ENCODE measurements at regions not wholly inside any gene's neighbourhood (a gene's known extent, or its start where the extent isn't known, plus 50 kb on each side); places are given as distances from the start of the nearest gene placed in this dataset.
A peak's percentile ranks its signal among the peaks of the same experiment; 100 is the strongest.

DNA sequence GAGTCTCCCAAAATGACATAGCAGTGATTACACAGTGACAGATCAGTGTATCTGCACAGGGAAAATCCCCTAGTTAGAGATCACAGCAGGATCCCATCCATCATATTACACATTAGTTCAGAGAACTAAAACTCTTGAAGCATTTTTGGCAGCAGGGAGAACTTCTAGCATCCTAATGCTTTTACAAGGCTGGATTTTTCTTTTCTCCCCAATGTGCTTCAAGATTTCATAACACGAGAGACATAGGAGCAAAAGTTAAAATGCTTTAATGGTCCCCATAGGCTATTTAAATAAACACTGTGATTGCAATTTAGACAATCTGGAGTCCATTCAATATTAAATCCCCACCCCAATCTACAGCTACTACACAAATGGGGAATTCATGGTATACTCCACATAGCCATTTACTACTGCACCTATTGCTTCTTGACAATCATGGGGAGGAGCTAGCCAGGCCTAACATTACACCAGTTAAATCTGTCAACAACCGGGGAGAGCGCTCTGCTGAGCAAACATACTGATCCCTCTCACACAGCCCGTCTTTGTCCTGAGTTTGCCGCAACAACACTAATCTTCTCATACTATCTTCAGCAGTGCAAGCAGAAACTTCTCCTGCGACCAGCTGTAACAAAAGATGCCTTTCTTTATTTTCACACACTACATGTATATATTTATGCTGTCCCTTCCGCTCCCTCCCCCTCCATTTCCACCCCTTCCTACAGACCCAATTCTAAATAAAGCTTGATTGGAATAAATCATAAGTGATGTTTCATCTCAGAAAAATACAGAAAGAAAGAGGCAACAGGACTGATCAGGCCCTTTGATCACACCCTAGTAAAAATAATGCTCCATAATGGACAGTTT is 120.3 kb upstream of the SOX5 start:
- DNase-seq, result no peak

DNA sequence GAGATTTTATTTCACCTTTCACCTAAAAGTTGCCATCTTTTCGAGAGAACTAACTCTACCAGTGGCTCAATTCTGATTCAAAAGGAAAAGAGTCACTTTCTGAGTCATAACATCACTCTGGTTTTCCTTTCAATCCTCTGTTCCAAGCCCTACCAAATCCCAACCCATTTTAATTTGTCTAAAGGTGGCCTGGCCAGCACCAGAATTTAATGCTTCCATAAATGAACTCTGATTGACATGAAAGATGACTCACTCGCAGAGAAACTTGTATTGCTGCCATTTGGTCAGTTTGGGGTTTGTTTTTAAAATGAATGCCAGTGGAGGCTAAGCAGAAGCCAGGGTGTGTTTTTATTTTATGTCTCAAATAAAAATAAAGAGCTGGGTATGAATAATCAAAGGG is 117.4 kb upstream of the SOX5 start:
- no peak for DNase-seq

DNA sequence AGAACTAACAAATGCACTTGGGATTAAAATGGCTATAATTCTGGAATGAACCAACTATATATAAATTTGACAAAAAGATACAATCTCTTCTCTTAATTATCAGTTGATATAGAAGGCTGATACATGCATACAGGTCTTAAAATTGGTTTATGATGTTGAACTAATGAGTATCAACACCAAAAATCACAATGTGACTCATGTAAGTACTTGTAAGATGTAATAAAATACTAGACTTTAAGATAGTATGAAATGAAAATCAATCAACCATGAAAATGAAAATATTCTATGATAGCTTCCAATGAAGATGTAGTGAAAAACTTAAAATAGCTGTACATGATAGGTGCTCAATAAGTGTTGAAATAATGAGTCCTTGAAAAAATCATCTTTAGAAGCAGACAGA is 116.6 kb upstream of the SOX5 start:
- no peak for DNase-seq

DNA sequence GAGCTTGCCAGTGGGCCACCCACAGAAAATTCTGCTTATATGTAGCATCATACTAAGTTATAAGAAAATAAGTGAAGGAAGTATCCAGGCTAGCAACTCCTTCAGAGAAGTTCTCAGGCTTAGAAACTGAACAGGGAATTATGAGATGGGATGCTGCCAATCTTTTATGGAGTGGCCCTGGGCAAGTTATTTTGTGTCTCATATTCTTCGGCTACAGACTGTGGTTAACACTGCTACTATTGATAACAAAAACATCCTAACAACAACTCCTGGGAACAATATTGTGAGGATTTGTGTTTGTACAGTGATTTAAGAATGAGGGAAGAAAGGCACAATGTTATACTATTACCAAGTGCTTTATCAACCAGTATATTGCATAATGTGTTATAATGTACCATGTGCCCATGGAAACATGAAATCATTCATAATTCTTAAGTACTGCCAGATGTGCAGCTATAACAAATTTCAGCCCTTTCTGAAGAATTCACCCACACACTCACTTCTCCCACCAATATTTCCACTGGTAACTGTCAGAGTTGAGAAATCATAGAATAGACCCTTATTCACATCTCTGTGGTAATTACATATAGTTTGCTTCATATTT is 113.3 kb upstream of the SOX5 start:
- DNase-seq, result no peak

DNA sequence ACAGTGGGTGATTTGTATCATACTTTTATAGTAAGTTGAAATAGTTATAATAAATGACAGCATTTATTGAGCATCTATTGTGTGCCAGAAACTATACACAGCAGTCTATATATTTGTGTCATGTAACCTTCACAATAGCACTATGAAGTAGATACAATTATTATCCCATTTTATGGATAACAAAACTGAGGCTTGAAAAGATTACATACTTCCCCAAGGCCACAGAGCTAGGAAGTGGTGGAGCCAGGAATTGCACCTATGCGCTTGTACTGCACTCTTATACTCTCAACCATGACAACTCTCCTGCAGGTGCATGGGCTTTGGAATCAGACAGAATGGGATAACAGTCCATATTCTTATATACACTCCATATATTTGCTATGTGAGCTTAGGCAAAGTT is 110.6 kb upstream of the SOX5 start:
- no peak for DNase-seq

DNA sequence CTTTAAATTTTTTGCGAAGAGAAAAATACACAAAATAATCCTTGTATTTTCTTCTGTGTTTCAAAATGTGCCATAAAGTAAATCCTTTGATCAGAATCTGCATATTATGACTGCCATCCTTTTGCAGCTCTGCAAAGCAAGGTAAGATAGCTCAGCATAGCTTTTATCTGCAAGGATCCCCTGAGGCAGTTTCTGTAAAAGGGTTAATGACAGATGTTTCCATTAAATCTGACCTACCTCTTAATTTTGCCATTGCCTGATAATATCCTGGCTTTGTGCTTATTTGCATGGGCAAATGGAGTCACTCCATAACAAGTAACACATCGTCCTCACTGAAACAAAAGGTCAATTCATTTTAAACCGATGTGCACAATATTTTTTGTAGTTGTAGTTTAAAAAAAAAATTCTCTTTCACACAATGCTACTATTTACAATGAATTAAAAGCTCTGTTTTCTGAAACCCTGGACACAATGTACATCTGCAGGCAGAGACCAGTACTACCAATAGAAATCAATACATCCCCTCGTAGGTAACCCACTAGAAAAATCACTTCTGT is 108.5 kb upstream of the SOX5 start:
- DNase-seq, result no peak

DNA sequence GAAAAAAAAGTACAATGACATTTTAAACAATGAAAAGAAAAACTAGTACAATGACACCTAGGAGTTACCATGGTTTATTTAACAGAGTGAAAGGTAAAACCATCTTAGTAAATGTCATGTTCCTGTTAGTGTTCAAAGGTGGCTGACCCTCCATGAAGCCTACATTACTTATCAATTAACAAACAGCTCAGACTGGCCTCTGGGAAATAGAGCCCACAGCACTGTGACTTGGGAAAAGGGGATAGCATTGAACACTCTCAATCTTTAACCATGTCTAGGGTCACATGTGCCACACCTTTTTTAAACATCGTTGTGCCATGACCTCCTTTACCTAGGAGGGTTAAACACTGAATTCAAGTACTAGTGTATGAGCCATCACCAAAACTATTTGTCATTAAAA is 106.3 kb upstream of the SOX5 start:
- DNase-seq, result no peak

DNA sequence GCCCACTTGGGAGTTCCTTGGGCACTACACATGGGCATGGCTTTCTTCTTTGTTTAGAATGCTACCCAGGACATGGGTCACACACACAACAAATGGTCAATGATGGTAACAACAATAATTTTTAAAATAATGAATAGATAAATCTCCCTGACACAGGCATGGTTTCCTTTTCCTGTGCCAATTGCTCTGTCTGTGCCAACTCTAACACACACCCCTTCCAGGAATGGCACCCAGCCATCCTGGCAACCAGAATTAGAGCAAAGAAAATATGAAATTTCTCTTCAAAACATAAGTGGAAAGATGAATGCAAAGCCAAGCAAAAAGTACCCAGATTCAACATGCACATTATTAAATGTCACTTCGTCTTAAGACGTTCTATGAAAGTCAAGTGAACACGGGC is 104.9 kb upstream of the SOX5 start:
- DNase-seq, result no peak

DNA sequence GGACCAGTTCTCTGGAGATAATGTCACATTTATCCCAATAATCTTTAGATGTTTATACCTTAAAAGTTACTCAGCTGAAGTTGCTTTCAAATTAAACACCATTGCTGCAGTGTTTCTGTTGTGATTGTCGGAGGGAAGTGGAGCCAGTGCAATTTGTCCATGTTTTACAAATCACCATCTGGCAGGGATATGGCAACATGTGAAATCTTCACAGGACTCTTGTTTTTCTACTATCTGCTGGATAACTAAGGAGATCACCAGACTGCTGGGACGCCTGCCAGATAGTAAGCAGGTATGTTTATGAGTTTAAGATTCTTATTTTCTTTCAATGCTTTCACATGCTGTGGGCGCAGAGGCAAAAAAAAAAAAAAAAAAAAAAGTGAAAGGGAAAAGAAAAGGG is 100.3 kb upstream of the SOX5 start:
- peak; percentile 69 for DNase-seq

DNA sequence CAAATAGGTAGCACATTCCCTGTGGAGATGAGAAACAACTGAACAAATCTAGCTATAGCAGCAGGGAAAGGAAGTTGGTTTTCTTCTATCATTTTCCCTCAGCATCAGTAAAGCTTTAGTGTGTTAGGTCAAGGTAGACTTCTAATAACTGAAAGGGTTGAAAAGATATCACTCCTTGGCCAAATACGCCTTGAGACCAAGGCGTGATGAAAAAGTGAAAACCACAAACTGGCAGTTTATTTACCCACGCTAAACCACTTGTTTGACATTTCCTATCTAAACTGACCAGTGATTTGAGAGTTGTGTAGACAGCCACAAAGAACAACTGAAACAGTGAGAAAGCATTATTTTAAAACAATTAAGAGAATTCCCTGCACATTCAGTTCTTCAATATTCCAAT is 99.6 kb upstream of the SOX5 start:
- peak; percentile 91 for DNase-seq

DNA sequence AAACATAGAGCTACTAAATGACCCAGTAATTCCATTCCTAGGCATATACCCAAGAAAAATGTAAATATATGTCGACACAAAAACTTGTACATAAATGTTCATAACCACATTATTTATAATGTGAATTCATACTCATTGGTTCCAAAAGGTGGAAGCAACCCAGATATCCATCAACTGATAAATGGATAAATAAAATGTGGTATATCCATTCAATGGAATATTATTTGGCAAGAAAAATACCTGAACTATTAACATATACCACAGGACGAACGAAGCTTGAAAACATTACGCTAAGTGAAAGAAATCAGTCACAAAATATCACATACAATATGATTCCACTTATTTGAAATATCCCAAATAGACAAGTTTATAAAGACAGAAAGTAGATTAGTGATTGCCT is 99.0 kb upstream of the SOX5 start:
- no peak for DNase-seq

DNA sequence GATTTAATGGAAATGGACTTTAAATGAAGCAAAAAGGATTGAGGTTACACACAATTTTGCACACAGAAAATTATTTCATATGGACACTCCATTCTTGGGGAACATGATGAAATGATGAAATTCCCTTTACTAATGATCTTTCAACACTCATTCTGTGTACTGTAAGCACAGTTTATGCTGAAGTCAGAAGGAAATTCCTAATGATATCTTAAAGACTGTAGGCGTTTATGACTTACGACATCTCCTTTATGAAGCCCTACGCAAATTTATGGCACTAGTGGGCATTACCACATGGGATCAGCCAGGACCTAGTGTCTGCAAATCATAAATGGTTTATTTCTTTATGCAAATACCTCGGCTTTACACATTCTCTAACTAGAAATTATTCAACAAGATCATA is 97.9 kb upstream of the SOX5 start:
- no peak for DNase-seq

DNA sequence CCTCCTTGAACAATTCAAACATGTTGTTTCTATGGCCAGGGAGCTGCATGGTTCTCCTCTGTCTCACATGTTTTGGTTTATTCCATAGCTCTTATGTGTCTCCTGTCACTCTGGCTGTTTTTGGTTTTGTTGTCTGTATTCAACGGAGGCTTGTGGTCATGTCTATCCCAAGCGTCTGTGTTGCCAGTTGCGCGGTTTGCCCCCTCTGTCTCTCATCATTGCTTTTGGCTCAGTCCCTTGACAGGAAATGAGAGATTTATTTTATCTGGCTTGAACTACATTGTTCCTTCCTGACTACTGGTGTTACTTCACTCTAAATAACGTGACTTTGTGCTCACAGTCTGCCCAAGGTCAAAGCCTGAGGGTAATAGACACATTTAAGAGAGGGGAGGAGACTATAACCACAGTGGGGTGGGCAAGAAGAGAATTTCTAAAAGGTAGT is 96.4 kb upstream of the SOX5 start:
- DNase-seq, result peak; percentile 89

DNA sequence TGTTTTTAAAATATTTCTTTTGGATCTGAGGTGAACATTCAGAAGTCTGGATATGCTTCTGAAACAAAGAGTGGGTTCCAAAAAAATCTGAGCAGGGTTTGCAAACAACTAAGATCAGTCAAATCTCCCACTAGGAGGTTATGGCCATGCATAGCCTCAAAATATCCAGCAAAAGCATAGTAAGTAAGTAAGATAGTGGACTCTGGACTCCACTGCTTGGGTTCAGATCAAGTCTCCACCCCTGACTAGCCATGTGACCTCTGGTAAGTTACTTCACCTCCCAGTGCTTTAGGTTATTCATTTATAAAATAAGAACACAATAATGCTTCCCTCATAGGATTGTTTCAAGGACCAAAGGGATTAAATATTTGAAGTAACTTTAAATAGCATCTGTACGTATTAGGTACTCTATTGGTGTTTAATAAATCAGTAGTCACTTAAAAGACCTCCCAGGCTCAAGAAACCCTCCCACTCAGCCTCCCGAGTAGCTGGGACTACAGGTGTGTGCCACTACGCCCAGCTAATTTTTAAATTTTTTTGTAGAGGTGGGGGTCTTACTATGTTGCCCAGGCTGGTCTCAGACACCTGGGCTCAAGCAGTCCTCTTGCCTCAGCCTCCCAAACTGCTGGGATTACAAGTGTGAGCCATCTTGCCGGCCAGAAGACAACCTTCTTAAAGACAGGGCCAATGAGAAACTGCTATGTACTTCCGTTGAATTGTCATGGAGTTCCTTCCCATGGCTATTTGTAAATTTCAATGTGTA is 95.7 kb upstream of the SOX5 start:
- DNase-seq, result peak; percentile 40

DNA sequence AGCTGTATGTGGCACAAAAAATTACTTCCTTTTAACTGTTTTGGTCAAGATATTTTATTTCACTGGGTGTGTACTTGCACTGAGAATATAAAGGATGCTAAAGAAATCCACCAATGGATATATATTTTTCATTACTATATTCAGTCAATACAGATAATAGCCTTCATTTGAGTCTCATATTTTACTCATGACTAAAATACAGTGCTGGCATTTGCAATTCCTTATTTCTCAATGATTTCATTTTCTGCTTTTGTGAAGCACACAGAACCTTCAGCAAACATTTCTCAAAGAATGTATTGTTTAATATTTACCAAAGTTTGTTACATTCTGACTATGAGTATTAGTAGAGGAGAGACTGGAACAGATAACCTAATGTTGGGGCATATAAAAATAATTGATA is 93.2 kb upstream of the SOX5 start:
- no peak for DNase-seq

DNA sequence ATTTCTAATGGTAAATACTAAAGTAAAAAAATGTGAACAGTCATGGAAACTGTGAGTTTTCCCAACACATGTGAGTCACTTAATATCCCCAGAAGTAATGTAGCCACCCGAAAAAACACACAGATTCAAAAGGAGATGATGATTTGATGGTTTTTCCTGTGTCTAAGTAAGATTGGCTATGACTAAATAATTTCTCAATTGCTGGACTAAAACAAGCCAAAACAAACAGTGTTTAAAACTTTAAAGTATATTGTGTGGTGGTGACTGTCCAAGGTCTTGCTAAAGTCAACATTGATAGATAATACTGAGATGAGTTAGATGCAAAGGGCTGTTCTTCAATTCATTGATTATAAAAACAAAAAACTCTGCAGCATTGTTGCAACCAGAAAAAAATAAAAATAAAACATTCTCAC is 89.6 kb upstream of the SOX5 start:
- no peak for DNase-seq

DNA sequence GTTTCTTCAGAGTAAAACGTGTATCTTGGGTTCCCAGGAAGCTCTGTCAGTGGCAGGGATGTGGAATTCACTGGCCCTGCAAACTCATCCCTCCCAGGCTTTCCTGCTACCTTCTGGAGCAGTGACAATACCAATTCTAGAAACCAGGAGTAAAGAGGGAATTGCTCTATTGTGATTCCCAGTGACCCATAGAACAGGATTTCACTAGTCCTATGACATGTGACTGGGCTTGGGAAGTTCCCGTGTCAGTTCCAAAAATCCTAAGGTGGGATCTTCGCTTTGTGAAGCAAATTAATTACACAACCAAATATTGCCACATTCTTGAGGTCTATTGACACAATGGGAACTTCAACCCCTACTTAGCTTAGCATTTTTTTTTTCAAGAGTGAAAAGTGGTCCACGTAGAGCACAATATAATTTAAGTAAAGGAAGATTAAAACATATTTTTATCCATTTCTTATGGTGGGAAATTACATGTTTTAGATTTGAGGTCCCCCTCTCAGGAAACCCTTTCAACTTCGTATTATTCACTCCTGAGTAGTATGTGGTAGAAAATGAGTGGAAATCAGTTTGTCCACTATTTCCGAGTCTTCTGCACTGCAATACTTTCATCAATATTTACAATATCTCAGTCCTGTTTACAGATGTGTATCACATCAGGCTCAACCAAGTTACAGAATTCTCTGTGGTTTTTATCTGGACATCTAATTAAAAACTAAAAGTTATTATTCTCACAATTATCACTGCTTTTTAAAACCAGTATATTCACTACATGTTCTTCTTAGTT is 88.9 kb upstream of the SOX5 start:
- DNase-seq, result no peak

DNA sequence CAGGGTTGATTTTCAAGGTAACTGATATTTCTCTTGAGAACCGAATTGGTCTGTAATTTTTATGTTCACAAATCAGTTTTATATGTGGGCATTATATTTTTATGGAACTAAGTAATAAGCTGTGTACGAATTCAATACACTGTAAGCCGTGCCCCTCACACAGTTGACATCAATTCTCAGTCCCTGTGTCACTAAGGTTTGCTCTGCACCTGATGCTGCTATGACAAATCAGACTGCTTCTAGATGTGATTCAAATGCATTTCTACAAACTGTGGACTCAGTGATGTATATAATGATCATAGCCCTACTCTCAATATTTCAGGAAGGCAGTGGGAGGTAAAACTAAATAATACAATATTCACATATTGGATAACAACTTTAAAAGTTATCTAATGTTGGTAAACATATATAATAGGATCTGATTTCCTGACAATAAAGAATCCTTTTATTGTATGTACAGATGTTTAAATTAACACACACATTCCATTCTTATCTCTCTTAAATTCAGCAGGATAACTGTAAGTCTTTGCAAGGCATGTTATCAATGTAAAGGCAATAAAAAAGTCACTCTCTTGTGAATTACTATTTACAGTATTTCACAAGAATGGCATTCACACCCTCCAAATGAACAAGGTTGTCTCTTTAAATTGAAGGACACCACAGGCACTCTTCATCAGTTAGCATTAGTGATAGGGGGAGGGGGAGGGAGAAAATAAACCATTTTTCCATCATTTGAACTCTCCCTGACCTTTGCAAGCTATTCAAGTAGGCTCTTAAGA is 87.2 kb upstream of the SOX5 start:
- no peak for DNase-seq

DNA sequence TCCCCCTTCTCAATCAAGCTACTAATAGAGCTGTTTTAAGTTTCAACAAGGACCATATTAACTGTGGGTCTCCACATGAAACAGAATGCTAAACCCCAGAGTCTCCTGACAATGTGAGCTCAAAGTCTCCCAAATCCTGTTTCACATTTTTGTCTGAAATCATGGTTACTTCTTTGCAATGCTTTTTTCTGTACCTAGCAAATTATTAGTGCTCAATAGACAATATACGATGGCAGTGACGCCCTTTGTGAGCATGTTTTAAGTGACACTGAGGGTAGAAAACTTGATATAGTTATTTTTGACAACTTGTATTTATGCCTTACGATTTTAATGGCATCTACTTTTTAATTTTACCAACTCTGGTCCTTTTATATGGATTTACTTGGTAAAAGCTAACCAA is 85.4 kb upstream of the SOX5 start:
- DNase-seq, result no peak

DNA sequence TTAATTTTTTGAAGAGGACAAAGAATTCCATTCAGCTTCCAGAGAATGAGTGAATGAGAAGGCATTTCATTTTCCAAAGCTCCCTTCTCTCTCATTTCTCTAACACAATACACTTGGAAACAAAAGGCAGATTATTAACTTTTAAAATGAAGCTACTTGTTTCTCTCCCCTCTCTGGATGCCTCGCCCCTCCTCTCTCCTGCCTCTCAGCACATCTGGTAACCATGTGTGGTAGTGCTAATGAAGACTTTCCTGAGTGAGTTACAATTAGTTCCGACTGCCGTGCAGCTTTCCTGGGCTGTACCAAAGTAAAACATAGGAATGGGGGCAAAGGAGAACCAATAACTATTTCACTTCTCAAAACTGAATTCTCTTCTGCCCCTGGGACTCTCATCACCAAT is 84.7 kb upstream of the SOX5 start:
- no peak for DNase-seq

DNA sequence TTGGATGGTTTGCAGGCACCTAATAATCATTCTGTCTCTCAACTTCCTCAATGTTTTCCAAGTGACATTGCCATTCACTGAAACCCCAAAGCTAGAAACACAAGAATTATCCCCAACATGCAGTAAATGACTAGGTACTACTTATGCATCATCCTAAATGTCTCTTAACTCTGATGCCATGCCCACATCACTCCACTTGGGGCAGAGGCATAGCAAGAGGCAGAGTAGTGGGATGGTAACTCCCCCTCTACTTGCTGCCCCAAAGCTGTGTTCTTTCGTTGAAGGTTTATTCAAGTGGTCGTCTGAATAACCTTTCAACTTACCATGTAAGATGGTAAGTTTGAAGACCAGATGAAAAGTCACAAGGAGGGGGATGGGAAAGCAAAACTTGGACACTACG is 77.9 kb upstream of the SOX5 start:
- peak; percentile 15 for DNase-seq

Measured in OCI-M1 (cell line).